T1000 (cell line): ENCODE measurements at regions not wholly inside any gene's neighbourhood (a gene's known extent, or its start where the extent isn't known, plus 50 kb on each side); places are given as distances from the start of the nearest gene placed in this dataset.
"Not testable (repeated sequence)": the region's sequence is repeated elsewhere in the genome, so short reads cannot be mapped to it uniquely, and the experiment has no call there.

Experiments used
- DNase-seq: peaks from one replicate; lab custom pipeline; 2025; ENCODE audit warnings: mixed read lengths; lab: John Stamatoyannopoulos, UW

GRCh38 chr6:58097251-58097650, 779.8 kb downstream of the PRIM2 start:
- DNase-seq: not testable (repeated sequence)

DNA sequence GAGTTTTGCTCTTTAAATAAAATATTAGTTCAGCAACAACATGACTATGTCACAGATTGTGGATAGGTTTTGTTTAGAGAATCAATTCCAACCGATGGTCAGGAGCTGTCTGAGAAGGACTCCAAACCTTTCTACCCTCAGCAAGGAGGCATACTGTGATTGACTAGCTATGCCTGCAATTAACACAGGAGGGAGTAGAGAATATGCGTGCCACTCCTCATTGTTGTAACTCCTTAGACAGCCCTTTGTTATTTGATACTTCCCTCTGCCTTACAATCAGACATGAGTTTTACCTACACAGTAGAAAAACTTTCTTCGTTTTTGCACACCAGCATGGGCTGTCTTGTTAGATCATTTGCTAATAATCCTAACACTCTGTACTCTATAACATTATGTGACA, 796.5 kb downstream of the PRIM2 start:
- DNase-seq: no peak

- not testable (repeated sequence) for DNase-seq
Observed at GRCh38 chr6:58117162-58117561, 799.7 kb downstream of the PRIM2 start.

GRCh38 chr6:58121616-58122015, 804.2 kb downstream of the PRIM2 start:
- DNase-seq: not testable (repeated sequence)

- not testable (repeated sequence) for DNase-seq
Observed at GRCh38 chr6:58123770-58124169, 806.3 kb downstream of the PRIM2 start.

DNA sequence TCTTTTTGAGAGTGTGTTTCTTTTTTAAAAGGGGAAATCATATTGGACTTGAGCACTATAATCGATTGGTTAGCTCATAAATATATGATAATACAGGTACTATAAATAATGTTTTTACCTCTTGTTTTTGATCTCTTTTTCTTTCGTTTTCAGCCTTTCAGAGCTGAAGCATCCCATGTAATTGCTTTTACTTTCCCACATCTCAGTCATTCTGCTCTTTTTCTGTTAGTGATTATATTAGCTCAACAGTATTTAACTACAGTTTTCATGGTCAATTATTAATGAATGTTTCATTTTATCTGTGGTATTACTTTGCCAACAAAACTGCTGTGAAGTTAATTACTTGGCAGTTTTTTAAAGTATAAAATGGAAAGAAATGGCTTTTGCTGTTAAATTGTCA, 811.1 kb downstream of the PRIM2 start:
- not testable (repeated sequence) for DNase-seq

DNA sequence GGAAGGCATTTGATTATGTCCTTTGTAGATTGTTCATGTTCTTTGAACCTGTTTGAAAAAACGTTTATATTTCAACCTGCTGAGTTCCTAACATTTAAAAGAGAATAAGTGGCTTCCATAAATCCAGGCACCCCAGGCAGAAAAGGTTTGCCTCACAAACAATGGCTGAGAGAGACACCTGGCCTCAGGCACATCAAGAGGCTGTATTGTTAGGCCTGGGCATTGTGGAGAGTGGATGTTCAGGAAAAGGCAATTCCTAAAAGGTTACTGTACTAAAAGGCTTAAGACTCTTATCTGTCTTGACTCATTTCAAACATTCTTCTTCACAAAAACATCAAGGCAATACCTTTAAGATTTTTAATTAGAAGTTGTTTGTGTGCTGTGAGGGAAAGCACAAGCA, 811.7 kb downstream of the PRIM2 start:
- DNase-seq: not testable (repeated sequence)

- DNase-seq: not testable (repeated sequence)
Observed at GRCh38 chr6:58139746-58140145, 822.3 kb downstream of the PRIM2 start.

DNA sequence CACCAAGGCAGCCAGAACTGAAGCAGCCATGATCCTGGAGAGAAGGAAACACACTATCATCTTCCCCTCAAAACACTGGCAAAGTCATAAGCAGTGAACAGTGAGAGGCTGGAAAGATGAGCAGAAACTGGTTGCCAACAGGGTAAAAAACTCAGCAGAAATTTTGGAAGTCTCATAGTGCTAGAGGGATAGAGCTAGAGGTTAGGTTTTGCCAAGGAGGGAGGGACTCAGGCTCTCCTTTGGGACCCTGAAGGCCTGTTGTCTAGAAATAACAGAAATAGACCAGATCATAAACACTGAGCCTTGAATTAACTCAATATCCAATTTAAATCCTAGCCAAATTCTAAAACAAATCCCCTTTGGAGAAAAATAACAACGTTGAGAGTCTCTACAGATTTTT, 853.6 kb downstream of the PRIM2 start:
- not testable (repeated sequence) for DNase-seq

- not testable (repeated sequence) for DNase-seq
Observed at GRCh38 chr6:58181557-58182065, 864.2 kb downstream of the PRIM2 start.

GRCh38 chr6:58185300-58185699, 867.9 kb downstream of the PRIM2 start:
- not testable (repeated sequence) for DNase-seq

DNA sequence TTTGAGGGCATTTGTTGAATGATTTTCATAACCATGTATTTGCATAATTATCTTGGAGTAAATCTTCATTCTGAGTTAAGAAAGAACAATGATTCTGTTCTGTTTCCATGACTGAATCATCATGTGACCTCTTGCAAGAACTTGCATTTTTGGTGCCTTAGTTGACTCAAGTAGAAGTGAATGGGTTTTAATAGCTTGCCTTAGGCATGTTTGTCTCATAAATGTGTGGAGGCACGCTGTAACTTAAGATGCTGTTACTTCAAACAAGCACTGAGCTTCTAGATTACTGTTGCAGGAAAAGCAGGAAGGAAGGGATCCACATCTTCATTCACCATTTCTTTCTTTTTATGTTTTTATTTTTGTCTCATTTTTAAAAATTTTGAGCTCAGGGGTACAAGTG, 875.8 kb downstream of the PRIM2 start:
- DNase-seq: peak; percentile 29

GRCh38 chr6:58198301-58198700, 880.9 kb downstream of the PRIM2 start:
- DNase-seq: no peak

DNA sequence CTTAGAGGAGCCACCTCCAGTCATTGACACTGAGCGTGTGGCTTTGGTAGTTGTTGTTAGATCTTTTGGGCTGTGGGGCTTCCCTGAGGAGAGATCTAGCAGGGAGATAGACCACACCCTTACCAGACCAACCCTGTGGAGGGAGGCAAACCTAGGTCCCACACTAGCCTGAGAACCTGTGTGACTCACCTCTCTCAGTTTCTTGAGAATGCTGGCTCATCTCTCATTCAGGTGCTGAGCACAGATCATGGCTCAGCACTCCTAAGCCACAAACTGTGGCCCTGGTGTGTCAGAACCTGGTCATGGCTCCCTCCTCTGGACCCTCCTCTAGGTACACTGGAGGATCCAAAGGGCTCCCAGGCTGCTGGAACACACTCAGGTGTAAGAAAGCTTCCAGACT, 919.7 kb downstream of the PRIM2 start:
- not testable (repeated sequence) for DNase-seq

DNA sequence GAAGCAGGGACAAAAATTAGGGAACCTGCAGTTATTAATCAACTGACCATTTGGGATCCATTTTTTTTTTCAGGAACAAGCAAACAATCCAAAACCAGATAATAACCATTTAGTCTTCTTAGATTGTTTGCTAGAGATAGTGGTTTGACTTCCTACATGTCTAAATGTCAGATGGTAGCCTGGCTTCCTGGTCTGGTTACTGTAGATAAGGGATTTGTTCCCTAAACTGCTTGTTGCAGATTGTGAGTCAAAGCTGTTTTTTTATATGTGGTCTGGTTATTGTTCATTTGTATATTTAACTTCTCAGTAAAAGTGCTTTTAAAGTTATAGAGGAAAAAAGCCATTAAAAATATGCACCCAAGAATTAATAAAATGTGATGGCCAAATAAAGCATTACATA, 921.0 kb downstream of the PRIM2 start:
- DNase-seq: not testable (repeated sequence)

GRCh38 chr6:58257625-58258024, 940.2 kb downstream of the PRIM2 start:
- not testable (repeated sequence) for DNase-seq

- DNase-seq: no peak
Observed at GRCh38 chr6:58290177-58290576, 972.7 kb downstream of the PRIM2 start.

DNA sequence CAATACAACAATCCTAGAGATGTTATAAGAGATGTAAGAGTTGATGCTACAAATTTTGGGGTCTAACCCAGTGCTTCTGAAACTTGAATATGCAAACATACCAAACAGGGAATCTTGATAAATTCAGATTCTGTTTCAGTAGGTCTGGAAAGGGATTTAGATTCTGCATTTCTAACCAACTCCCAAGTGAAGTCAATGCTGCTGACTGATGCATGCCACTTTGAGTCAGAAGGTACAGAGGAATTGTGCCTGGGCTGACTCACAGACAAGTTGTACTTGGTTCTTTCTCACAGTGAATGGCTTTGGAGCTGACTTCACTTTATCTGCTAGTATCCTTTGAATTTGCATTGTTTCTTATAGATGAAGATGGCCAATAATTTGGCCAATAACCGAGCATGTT, 973.9 kb downstream of the PRIM2 start:
- DNase-seq: not testable (repeated sequence)

DNA sequence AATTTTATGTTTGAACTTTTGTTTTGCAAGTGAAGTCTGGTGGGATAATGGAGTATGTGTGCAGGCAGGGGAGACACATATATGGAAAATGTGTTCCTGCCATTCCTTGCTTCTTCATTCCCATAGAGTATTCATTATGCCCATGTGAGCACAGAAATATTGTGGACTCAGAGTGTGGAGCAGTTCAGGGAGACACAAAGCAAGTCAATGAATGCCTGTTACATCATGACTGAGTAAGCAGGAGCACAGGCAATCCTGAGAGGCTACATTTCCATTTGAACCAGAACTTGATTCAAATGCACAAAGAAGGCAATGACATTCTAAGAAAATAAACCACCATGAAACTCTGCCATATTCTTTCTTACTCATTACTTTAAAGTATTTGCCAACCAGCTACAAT, 990.5 kb downstream of the PRIM2 start:
- not testable (repeated sequence) for DNase-seq

DNA sequence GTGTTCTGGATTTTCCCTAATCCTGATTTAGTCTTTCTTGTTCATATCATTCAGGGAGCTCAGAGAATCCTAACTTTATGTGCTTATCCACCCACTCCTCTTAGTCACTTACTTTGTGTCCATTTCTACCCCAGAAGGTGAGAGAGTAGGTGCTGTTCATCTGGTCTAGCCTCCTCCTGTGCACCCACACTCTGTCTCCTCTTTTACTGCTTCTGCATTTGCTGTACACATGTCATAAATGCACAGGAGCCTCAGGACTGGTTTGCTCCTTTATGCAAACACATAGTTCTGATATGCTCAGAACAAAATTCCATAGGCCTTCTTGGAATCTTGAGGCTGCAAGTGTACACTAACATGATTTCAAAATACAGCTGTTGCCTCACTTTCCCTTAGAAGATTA, 1014.7 kb downstream of the PRIM2 start:
- DNase-seq: not testable (repeated sequence)

DNA sequence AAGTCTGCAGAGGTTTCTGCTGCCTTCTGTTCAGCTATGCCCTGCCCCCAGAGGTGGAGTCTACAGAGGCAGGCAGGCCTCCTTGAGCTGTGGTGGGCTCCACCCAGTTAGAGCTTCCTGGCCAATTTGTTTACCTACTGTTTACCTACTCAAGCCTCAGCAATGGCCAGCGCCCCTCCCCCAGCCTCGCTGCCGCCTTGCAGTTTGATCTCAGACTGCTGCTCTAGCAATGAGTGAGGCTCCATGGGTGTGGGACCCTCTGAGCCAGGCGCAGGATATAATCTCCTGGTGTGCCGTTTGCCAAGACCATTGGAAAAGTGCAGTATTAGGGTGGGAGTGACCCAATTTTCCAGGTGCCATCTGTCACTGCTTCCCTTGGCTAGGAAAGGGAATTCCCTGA, 1024.9 kb downstream of the PRIM2 start:
- not testable (repeated sequence) for DNase-seq

- not testable (repeated sequence) for DNase-seq
Observed at GRCh38 chr6:58347534-58347933, 1030.1 kb downstream of the PRIM2 start.

DNA sequence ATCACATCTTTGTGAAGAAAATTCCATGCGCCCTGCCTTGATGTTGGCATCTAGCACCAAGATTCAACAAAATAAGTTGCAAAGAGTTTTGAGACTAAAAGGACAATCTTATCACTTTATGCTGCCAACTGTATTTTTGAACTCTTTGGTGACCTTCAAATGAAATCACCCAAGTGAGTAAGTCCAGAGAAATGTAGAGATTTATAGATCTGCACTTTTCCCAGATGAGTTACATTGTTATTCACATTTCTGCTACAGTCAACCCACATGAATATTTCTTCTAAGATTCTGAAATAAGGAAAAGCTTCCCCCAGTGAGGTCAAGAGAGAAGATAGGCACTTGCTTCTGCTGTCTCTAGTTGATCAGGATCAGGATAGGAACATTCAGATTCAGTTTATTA, 1034.2 kb downstream of the PRIM2 start:
- DNase-seq: not testable (repeated sequence)

GRCh38 chr6:58358452-58358851, 1041.0 kb downstream of the PRIM2 start:
- DNase-seq: not testable (repeated sequence)
